LNCAP (cell line): ENCODE measurements at regions not wholly inside any gene's neighbourhood (a gene's known extent, or its start where the extent isn't known, plus 50 kb on each side); places are given as distances from the start of the nearest gene placed in this dataset.

Source experiments
- CTCF ChIP-seq: fragments of 450-650 bp; IDR thresholded peaks from 2 replicates; pipeline ENCODE4 v1.5.1; 2017; ENCODE audit warnings: mild to moderate bottlenecking

GRCh38 chr3:106213954-106214353 lies 345.1 kb upstream of the CBLB start:
- no peak for TF ChIP-seq CTCF

- no peak for TF ChIP-seq CTCF
Measured at GRCh38 chr3:106214641-106215040, 345.8 kb upstream of the CBLB start.

GRCh38 chr3:106215047-106215446 lies 346.2 kb upstream of the CBLB start:
- TF ChIP-seq CTCF = no peak

GRCh38 chr3:106217745-106218144 lies 348.9 kb upstream of the CBLB start:
- no peak for TF ChIP-seq CTCF

DNA sequence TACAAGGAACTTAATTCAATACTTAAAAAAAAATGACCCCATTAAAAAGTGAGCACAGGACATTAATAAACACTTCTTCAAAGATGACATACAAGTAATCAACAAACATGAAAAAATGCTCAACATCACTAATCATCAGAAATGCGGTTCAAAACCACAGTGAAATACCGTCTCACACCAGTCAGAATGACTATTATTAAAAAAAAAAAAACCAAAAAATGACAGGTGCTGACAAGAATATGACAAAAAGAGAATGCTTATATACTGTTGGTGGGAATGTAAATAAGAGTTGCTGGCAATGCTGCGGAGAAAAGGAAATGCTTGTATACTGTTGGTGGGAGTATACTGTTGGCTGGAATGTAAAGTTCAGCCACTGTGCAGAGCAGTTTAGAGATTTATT lies 358.3 kb upstream of the CBLB start:
- TF ChIP-seq CTCF = no peak

DNA sequence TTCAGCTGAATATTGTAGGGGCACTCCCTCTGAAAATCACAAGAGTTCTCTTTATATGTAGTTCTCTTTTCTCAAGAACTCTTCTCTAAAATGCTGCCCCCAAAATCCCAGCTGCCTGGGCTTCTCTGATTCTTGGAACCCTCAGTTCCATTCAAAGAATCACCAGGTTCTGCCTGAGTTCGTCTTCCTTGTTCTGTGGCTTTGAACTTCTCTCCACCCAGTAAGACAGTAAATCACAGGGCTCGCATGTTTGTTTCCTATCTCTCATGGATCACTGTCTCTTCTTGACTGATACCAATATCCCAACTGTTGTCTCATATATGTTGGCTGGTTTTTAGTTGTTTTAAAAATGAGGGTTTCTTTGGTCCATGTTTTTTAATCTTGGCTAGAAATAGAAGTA lies 359.5 kb upstream of the CBLB start:
- TF ChIP-seq CTCF = no peak

GRCh38 chr3:106229495-106230278 lies 360.9 kb upstream of the CBLB start:
- no peak for TF ChIP-seq CTCF

- TF ChIP-seq CTCF = no peak
Measured at GRCh38 chr3:106231086-106231485, 362.3 kb upstream of the CBLB start.
